Upper lobe of left lung (tissue), 6 donors: ENCODE measurements at regions not wholly inside any gene's neighbourhood (a gene's known extent, or its start where the extent isn't known, plus 50 kb on each side); places are given as distances from the start of the nearest gene placed in this dataset.

ENCODE experiments used
- ATAC-seq, 2 donors: fragments of 200-7000 bp; cut with Tn5 transposase; one replicate each; pipeline ENCODE4 v1.9.1; 2022; ENCODE audit warnings: mild to moderate bottlenecking in 2 of 2, moderate library complexity in 2 of 2; ENCODE audit not compliant: low FRiP score in 2 of 2
- DNase-seq, 2 donors: peaks; one replicate each; pipeline ENCODE4 v3.0.0-alpha.2; 2019 to 2020
- H3K27ac ChIP-seq, 4 donors: fragments of 200-600 bp; sonication (generic); one replicate each; pipeline ENCODE4 v1.5.1; 2016 to 2019
- H3K27me3 ChIP-seq, 4 donors: fragments of 200-600 bp; sonication (generic); one replicate each; pipeline ENCODE4 v1.5.1; 2017 to 2019
- H3K36me3 ChIP-seq, 4 donors: fragments of 200-600 bp; sonication (generic); one replicate each; pipeline ENCODE4 v1.5.1; 2016 to 2019
- H3K4me1 ChIP-seq, 4 donors: fragments of 200-600 bp; sonication (generic); one replicate each; pipeline ENCODE4 v1.5.1; 2018 to 2019
- H3K4me3 ChIP-seq, 4 donors: fragments of 200-600 bp; sonication (generic); one replicate each; pipeline ENCODE4 v1.5.1; 2017 to 2019; ENCODE audit warnings: mild to moderate bottlenecking in 2 of 4, moderate library complexity in 1 of 4
- H3K9me3 ChIP-seq, 4 donors: fragments of 200-600 bp; sonication (generic); one replicate each; pipeline ENCODE4 v1.5.1; 2018 to 2019
- CTCF ChIP-seq, 6 experiments: fragments of 450-650 bp in 4 of 6; fragments of 200-600 bp in 2 of 6; sonication (generic) in 2 of 6; IDR thresholded peaks; one replicate each; pipeline ENCODE4 v1.5.1; 2016 to 2019; ENCODE audit warnings: antibody characterized with exemption in 6 of 6
- EP300 ChIP-seq, 4 donors: sonication (generic); formaldehyde crosslinking; IDR thresholded peaks; one replicate each; pipeline ENCODE4 v1.5.1; 2017; ENCODE audit warnings: antibody characterized with exemption in 4 of 4, control low read depth in 2 of 4
- POLR2A ChIP-seq, 4 donors: fragments of 450-650 bp; IDR thresholded peaks; one replicate each; pipeline ENCODE4 v1.5.1; 2016 to 2017; ENCODE audit warnings: antibody characterized with exemption in 4 of 4, mild to moderate bottlenecking in 2 of 4
- POLR2AphosphoS5 ChIP-seq, 2 donors: sonication (generic); formaldehyde crosslinking; IDR thresholded peaks; one replicate each; pipeline ENCODE4 v1.5.1; 2017; ENCODE audit warnings: antibody characterized with exemption in 2 of 2
- WGBS, 2 donors: methylation state at CpG; one replicate each; pipeline ENCODE4 v1.1.5; 2017 to 2018; 5-methylcytosine and 5-hydroxymethylcytosine counted together
- donor health status: DM: no; HTN: no; CAD: no; lungs with moderate emphysema.
- donor health status: DM: no; HTN: yes; CAD: no; lungs with severe emphysema.

- DNase-seq: no peak
- no peaks in the 10 kb centered on the region for H3K9me3 ChIP-seq
- H3K27me3 ChIP-seq: no peaks in the 10 kb centered on the region
- no peaks in the 10 kb centered on the region for H3K36me3 ChIP-seq
- no peaks in the 10 kb centered on the region for H3K4me1 ChIP-seq
- ATAC-seq: no peak
- TF ChIP-seq POLR2A (IDR thresholded peaks at IDR 0.05): no peak
- TF ChIP-seq POLR2AphosphoS5 (IDR thresholded peaks at IDR 0.05): no peak
- TF ChIP-seq EP300 (IDR thresholded peaks at IDR 0.05): no peak
- TF ChIP-seq CTCF (IDR thresholded peaks at IDR 0.05): no peak
- no peak overlapping the region for H3K27ac ChIP-seq
- no peak overlapping the region for H3K4me3 ChIP-seq
Measured at GRCh38 chrX:13256603-13257002, 63.2 kb downstream of the ATXN3L start.

GRCh38 chrX:13254870-13255269 is 65.0 kb downstream of the ATXN3L start:
- no peaks in the 10 kb centered on the region for H3K9me3 ChIP-seq
- ATAC-seq: no peak
- no peaks in the 10 kb centered on the region for H3K4me1 ChIP-seq
- H3K27ac ChIP-seq: no peak overlapping the region
- WGBS, 2 donors: 80 to 89% methylated on average over 3 of the region's 3 CpGs
- H3K27me3 ChIP-seq: no peaks in the 10 kb centered on the region
- TF ChIP-seq POLR2A (IDR thresholded peaks at IDR 0.05) (no peak), EP300 (IDR thresholded peaks at IDR 0.05) (no peak), CTCF (IDR thresholded peaks at IDR 0.05) (no peak), POLR2AphosphoS5 (IDR thresholded peaks at IDR 0.05) (no peak)
- DNase-seq: no peak
- H3K4me3 ChIP-seq: no peak overlapping the region
- no peaks in the 10 kb centered on the region for H3K36me3 ChIP-seq

GRCh38 chrX:13254076-13254785 is 65.6 kb downstream of the ATXN3L start:
- Histone ChIP-seq H3K36me3 (no peaks in the 10 kb centered on the region), H3K27ac (no peak overlapping the region), H3K4me1 (peaks cover 0 to under 1% (median 0%) of the 10 kb centered on the region in 4 donors), H3K4me3 (no peak overlapping the region), H3K27me3 (no peaks in the 10 kb centered on the region), H3K9me3 (no peaks in the 10 kb centered on the region)
- 50 to 73% methylated on average over 5 of the region's 5 CpGs for whole genome bisulfite sequencing, 2 donors
- DNase-seq: peak in 1 of 2 donors; percentile 57
- TF ChIP-seq CTCF (IDR thresholded peaks at IDR 0.05) (no peak), POLR2A (IDR thresholded peaks at IDR 0.05) (no peak), EP300 (IDR thresholded peaks at IDR 0.05) (no peak), POLR2AphosphoS5 (IDR thresholded peaks at IDR 0.05) (no peak)
- ATAC-seq: peak in 1 of 2 donors; percentile 53

- peaks cover 0 to 4% (median 0%) of the 10 kb centered on the region in 4 donors for H3K4me1 ChIP-seq
- no peak for ATAC-seq
- no peak overlapping the region for H3K4me3 ChIP-seq
- no peak overlapping the region for H3K27ac ChIP-seq
- H3K9me3 ChIP-seq: no peaks in the 10 kb centered on the region
- no peaks in the 10 kb centered on the region for H3K27me3 ChIP-seq
- DNase-seq: no peak
- H3K36me3 ChIP-seq: no peaks in the 10 kb centered on the region
- 66 to 86% methylated on average over 3 of the region's 3 CpGs for WGBS, 2 donors
- no peak for TF ChIP-seq POLR2A (IDR thresholded peaks at IDR 0.05)
- TF ChIP-seq EP300 (IDR thresholded peaks at IDR 0.05): no peak
- TF ChIP-seq POLR2AphosphoS5 (IDR thresholded peaks at IDR 0.05): no peak
- TF ChIP-seq CTCF (IDR thresholded peaks at IDR 0.05): no peak
Measured at GRCh38 chrX:13253223-13253622, 66.6 kb downstream of the ATXN3L start.

- no peaks in the 10 kb centered on the region for H3K27me3 ChIP-seq
- 86 to 93% methylated on average over 3 to 4 of the region's 4 CpGs for WGBS, 2 donors
- no peaks in the 10 kb centered on the region for H3K36me3 ChIP-seq
- peaks cover 0 to 4% (median 0%) of the 10 kb centered on the region in 4 donors for H3K4me1 ChIP-seq
- TF ChIP-seq POLR2AphosphoS5 (IDR thresholded peaks at IDR 0.05) (no peak), CTCF (IDR thresholded peaks at IDR 0.05) (no peak), POLR2A (IDR thresholded peaks at IDR 0.05) (no peak), EP300 (IDR thresholded peaks at IDR 0.05) (no peak)
- H3K27ac ChIP-seq: no peak overlapping the region
- H3K4me3 ChIP-seq: no peak overlapping the region
- ATAC-seq: no peak
- DNase-seq: no peak
- H3K9me3 ChIP-seq: no peaks in the 10 kb centered on the region
Measured at GRCh38 chrX:13252726-13253125, 67.1 kb downstream of the ATXN3L start.
